Fibroblast of pulmonary artery (primary cell): ENCODE measurements at regions not wholly inside any gene's neighbourhood (a gene's known extent, or its start where the extent isn't known, plus 50 kb on each side); places are given as distances from the start of the nearest gene placed in this dataset.

Experiments used
- DNase-seq: peaks from one replicate; pipeline ENCODE4 v3.0.0-alpha.2; 2010; ENCODE audit warnings: low read depth
- H3K4me3 ChIP-seq: replicated peaks from 2 replicates; pipeline ENCODE4 v1.5.1; 2011; ENCODE audit warnings: low read depth, mild to moderate bottlenecking, control low read depth, low read length, moderate library complexity
- TF ChIP-seq, protein P1 (sequence below): IDR thresholded peaks from 2 replicates; pipeline ENCODE4 v1.5.1; 2011; ENCODE audit warnings: mild to moderate bottlenecking, control low read depth, low read length, inconsistent platforms; ENCODE audit errors: missing control alignments

DNA sequence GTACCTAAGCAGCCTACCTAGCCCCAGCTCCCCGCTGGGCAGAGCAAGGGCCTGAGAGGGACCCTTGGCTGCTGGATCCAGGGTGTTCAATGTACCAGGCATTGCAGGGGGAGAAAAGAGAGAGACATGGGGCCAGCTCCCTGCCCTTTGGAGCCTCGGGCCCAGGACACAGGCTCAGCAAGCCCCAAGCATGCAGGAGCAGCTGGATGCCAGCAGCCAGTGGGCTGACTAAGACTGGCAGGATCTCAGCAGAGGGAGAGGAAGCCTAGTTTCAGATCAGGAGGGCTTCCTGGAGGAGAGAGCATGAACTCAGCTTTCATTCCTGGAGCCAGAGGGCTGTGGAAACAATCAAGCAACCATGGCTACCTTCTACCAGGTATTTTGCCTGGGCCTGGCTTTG lies 82.0 kb upstream of the NKD1 start:
- no peak overlapping the region for H3K4me3 ChIP-seq
- TF ChIP-seq, protein P1, sequence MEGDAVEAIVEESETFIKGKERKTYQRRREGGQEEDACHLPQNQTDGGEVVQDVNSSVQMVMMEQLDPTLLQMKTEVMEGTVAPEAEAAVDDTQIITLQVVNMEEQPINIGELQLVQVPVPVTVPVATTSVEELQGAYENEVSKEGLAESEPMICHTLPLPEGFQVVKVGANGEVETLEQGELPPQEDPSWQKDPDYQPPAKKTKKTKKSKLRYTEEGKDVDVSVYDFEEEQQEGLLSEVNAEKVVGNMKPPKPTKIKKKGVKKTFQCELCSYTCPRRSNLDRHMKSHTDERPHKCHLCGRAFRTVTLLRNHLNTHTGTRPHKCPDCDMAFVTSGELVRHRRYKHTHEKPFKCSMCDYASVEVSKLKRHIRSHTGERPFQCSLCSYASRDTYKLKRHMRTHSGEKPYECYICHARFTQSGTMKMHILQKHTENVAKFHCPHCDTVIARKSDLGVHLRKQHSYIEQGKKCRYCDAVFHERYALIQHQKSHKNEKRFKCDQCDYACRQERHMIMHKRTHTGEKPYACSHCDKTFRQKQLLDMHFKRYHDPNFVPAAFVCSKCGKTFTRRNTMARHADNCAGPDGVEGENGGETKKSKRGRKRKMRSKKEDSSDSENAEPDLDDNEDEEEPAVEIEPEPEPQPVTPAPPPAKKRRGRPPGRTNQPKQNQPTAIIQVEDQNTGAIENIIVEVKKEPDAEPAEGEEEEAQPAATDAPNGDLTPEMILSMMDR, result no peak
- DNase-seq, result no peak

DNA sequence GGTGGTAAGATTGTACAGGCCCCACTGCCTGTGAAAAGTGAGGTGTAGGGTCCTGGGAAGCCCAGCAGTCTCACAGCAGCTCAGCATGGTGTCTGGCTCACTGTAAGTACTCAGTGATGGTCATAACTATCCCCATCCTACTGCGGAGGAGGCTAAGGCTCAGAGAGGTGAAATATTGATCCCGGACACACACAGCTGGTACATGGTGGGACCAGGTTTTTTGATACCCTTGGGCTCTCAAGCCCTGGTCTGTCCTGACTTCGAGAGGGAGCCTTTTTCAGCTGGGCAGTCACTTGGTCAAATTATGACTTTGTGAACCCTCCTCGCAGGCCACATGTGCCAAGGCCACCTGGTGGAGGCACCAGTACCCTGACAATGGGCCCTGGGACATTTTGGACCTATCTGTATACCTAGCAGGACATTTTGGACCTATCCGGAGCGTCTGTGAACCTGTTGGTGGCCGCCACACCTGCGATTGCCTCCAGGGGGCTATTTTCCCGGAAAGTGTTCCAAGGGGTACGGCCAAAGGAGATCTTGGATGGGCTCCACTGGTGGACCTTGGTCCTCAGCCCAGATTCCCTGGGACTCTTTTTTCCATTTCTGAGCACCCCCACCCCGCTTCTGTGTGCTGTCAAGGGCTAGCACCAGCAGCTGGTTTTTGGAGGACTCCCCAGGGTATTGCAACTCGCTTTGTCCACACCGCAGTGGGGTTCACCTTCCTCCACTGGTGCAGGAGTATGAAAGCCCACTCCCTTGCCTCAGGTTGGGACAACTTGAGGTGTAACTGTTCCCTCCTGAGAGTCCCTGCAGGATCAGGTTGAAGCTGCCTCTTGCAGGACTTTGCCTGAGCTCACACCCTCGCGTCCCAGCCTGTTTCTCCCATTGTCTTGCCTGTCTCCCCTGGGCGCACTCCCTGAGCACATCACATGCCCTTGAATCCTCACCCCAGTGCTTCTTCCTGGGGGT lies 83.6 kb upstream of the NKD1 start:
- DNase-seq, result no peak
- TF ChIP-seq, protein P1, result no peak
- H3K4me3 ChIP-seq, result no peak overlapping the region

DNA sequence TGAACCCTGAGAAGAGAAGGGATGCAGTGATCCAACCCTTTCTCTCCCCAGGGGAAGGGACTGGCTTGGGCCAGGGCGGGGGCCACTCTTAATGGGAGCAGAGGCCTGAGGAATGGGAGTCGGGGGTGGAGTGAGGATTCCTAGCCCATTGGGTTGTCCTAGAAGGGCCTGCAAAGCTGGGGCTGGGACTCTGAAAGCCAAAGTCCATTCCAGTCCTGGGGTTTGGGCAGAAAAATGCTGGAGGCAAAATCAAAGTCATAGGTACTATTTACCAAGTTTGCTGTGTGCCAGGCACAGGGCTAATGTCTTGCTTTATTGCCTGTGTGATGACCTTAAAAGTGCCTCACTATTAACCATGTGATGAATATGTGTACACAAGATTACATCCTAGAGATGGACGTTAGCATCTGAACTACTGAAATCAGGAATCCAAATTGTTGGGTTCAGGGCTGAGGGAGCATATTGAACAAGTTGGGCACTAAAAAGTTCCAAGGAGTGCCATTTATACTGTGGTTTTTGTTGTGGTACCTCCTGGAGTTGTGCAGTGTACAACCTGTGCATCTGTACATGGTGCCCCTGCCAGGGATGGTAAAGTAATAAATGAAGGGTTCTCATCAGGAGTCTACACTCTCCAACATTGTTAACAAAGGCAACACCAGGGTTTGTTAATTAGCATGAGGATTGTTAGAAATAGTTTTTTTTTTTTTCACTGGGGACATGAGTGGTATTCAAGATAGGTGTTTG lies 84.4 kb upstream of the NKD1 start:
- TF ChIP-seq, protein P1, result no peak
- no peak for DNase-seq
- no peak overlapping the region for H3K4me3 ChIP-seq

DNA sequence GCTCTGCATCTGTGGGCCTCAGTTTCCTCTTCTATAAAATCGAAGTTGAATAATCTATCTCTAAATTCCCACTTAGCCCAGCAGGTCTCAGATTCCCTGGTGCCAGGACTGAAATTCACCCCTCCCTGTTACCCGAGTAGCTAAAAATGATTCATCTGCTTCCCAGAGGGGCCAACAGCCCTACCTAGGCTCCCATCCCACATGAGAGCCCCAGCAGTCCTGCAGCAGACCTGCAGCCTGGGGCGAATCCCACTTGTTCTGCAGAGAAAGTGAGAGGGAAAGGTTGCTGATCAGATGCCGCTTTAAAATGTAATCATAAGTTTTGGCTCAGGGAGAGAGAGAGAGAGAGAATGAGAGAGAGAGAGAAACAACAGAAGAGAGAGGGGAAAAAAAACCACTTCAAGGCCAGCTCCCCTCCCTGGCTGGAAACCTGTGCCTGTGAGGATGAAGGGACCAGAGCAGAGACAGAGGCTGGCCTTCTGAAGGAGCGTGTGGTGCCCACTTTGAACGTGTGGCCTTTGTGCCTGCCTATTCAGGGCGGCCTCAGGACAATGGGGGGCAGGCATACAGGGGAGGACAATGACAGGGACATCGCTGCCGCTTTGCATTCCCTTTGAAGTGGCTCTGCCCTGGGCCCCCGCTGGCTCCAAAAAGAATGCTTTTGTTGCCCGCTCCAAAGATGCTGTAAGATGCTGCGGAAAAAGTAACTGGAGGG lies 85.2 kb upstream of the NKD1 start:
- H3K4me3 ChIP-seq, result no peak overlapping the region
- no peak for DNase-seq
- TF ChIP-seq, protein P1, result no peak

DNA sequence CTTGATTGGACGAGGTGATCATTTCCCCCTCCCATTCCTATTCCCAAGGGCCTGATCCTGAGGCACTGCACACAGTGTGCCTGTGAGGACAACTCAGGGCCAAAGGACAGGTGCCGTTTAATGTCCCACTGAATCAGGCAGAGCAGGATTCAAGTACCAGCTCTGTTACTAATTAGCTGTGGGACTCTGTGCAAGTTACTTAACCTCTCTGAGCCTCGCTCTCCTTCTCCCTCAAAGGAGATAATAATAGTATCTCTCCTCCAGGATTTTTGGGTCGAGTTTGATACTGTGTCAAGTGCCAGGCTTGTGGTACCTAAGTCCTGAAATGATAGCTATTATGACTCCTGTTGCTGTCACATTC lies 86.8 kb upstream of the NKD1 start:
- DNase-seq, result no peak
- no peak overlapping the region for H3K4me3 ChIP-seq
- TF ChIP-seq, protein P1, result no peak

GRCh38 chr16:50460538-50461399 lies 87.4 kb upstream of the NKD1 start:
- TF ChIP-seq, protein P1, result no peak
- DNase-seq, result no peak

More at GRCh38 chr16:50460538-50461399, 87.4 kb upstream of the NKD1 start:
- H3K4me3 ChIP-seq, result no peak overlapping the region
